ENCODE measurements at regions not wholly inside any gene's neighbourhood (a gene's known extent, or its start where the extent isn't known, plus 50 kb on each side); places are given as distances from the start of the nearest gene placed in this dataset.

GRCh38 chr2:242029422-242030225 is 160.1 kb downstream of the RTP5 start:
- H3K27me3 ChIP-seq (ENCODE audit: insufficient read depth, low read length, poor library complexity): no peaks in the 10 kb centered on the region
- no peaks in the 10 kb centered on the region for H3K36me3 ChIP-seq (ENCODE audit: control insufficient read depth, insufficient read depth, low read length)
- no peak overlapping the region for H3K56ac ChIP-seq (ENCODE audit: low read length)
- no peak overlapping the region for H3K4me2 ChIP-seq (ENCODE audit: low read length)
- H3K4me1 ChIP-seq (ENCODE audit: control insufficient read depth, low read depth, low read length): no peaks in the 10 kb centered on the region
- H3K27ac ChIP-seq (ENCODE audit: low read depth, low read length): no peak overlapping the region
- no peak overlapping the region for H3K4me3 ChIP-seq (ENCODE audit: low read length)
- no peaks in the 10 kb centered on the region for H3K79me1 ChIP-seq (ENCODE audit: low read length)
- WGBS (ENCODE audit: extremely low coverage, insufficient coverage, low lambda C conversion rate): no CpG with 5 or more reads among the region's 21 CpGs
- H2AK5ac ChIP-seq (ENCODE audit: low read length): no peak overlapping the region
- no peak overlapping the region for H4K8ac ChIP-seq (ENCODE audit: low read depth, low read length)
- H3K4ac ChIP-seq (ENCODE audit: low read depth, low read length): no peak overlapping the region
- H2BK5ac ChIP-seq (ENCODE audit: low read length): no peak overlapping the region
- no peak for DNase-seq
- no peak overlapping the region for H4K5ac ChIP-seq (ENCODE audit: low read length)
- no peaks in the 10 kb centered on the region for H3K79me2 ChIP-seq (ENCODE audit: control insufficient read depth, insufficient read depth, low read length)
- no peak overlapping the region for H2BK120ac ChIP-seq (ENCODE audit: low read depth, low read length)
- no peak overlapping the region for H3K23ac ChIP-seq (ENCODE audit: low read length)
- no peak overlapping the region for H2BK15ac ChIP-seq (replicated peaks; ENCODE audit: low read depth)
- no peak overlapping the region for H3K9ac ChIP-seq (ENCODE audit: low read length)
- no peak overlapping the region for H3K18ac ChIP-seq (ENCODE audit: low read length)

GRCh38 chr2:242030226-242030575 is 160.7 kb downstream of the RTP5 start:
- H2BK120ac ChIP-seq (ENCODE audit: low read depth, low read length): no peak overlapping the region
- no peak overlapping the region for H3K23ac ChIP-seq (ENCODE audit: low read length)
- no peak overlapping the region for H3K4me3 ChIP-seq (ENCODE audit: low read length)
- H4K8ac ChIP-seq (ENCODE audit: low read depth, low read length): no peak overlapping the region
- H3K4me2 ChIP-seq (ENCODE audit: low read length): no peak overlapping the region
- H3K36me3 ChIP-seq (ENCODE audit: control insufficient read depth, insufficient read depth, low read length): no peaks in the 10 kb centered on the region
- no peak overlapping the region for H3K18ac ChIP-seq (ENCODE audit: low read length)
- H3K56ac ChIP-seq (ENCODE audit: low read length): no peak overlapping the region
- H3K27ac ChIP-seq (ENCODE audit: low read depth, low read length): no peak overlapping the region
- no peaks in the 10 kb centered on the region for H3K79me2 ChIP-seq (ENCODE audit: control insufficient read depth, insufficient read depth, low read length)
- no peak overlapping the region for H3K9ac ChIP-seq (ENCODE audit: low read length)
- H2AK5ac ChIP-seq (ENCODE audit: low read length): no peak overlapping the region
- no peak overlapping the region for H3K4ac ChIP-seq (ENCODE audit: low read depth, low read length)
- no CpG with 5 or more reads among the region's 9 CpGs for WGBS (ENCODE audit: extremely low coverage, insufficient coverage, low lambda C conversion rate)
- H2BK15ac ChIP-seq (replicated peaks; ENCODE audit: low read depth): no peak overlapping the region
- no peak overlapping the region for H2BK5ac ChIP-seq (ENCODE audit: low read length)
- no peak overlapping the region for H4K5ac ChIP-seq (ENCODE audit: low read length)
- no peaks in the 10 kb centered on the region for H3K79me1 ChIP-seq (ENCODE audit: low read length)
- H3K4me1 ChIP-seq (ENCODE audit: control insufficient read depth, low read depth, low read length): no peaks in the 10 kb centered on the region
- no peak for DNase-seq
- H3K27me3 ChIP-seq (ENCODE audit: insufficient read depth, low read length, poor library complexity): no peaks in the 10 kb centered on the region

GRCh38 chr2:242030858-242031257 is 161.3 kb downstream of the RTP5 start:
- Histone ChIP-seq H3K79me1 (ENCODE audit: low read length) (no peaks in the 10 kb centered on the region), H3K4me3 (ENCODE audit: low read length) (no peak overlapping the region), H2BK15ac (replicated peaks; ENCODE audit: low read depth) (no peak overlapping the region), H4K8ac (ENCODE audit: low read depth, low read length) (no peak overlapping the region), H3K4ac (ENCODE audit: low read depth, low read length) (no peak overlapping the region), H3K27ac (ENCODE audit: low read depth, low read length) (no peak overlapping the region), H3K18ac (ENCODE audit: low read length) (no peak overlapping the region), H2BK120ac (ENCODE audit: low read depth, low read length) (no peak overlapping the region), H3K9ac (ENCODE audit: low read length) (no peak overlapping the region), H3K56ac (ENCODE audit: low read length) (no peak overlapping the region), H3K36me3 (ENCODE audit: control insufficient read depth, insufficient read depth, low read length) (no peaks in the 10 kb centered on the region), H3K4me2 (ENCODE audit: low read length) (no peak overlapping the region), H4K5ac (ENCODE audit: low read length) (no peak overlapping the region), H2AK5ac (ENCODE audit: low read length) (no peak overlapping the region), H3K27me3 (ENCODE audit: insufficient read depth, low read length, poor library complexity) (no peaks in the 10 kb centered on the region), H3K79me2 (ENCODE audit: control insufficient read depth, insufficient read depth, low read length) (no peaks in the 10 kb centered on the region), H3K23ac (ENCODE audit: low read length) (no peak overlapping the region), H3K4me1 (ENCODE audit: control insufficient read depth, low read depth, low read length) (no peaks in the 10 kb centered on the region), H2BK5ac (ENCODE audit: low read length) (no peak overlapping the region)
- WGBS (ENCODE audit: extremely low coverage, insufficient coverage, low lambda C conversion rate): no CpG with 5 or more reads among the region's 12 CpGs
- DNase-seq: no peak

GRCh38 chr2:242031481-242032019 is 162.0 kb downstream of the RTP5 start:
- H3K4me2 ChIP-seq (ENCODE audit: low read length): no peak overlapping the region
- H3K23ac ChIP-seq (ENCODE audit: low read length): no peak overlapping the region
- no peak overlapping the region for H3K4me3 ChIP-seq (ENCODE audit: low read length)
- no peak for DNase-seq
- H2BK5ac ChIP-seq (ENCODE audit: low read length): no peak overlapping the region
- H2AK5ac ChIP-seq (ENCODE audit: low read length): no peak overlapping the region
- H3K4ac ChIP-seq (ENCODE audit: low read depth, low read length): no peak overlapping the region
- no peak overlapping the region for H3K56ac ChIP-seq (ENCODE audit: low read length)
- H3K18ac ChIP-seq (ENCODE audit: low read length): no peak overlapping the region
- H3K27me3 ChIP-seq (ENCODE audit: insufficient read depth, low read length, poor library complexity): no peaks in the 10 kb centered on the region
- H3K36me3 ChIP-seq (ENCODE audit: control insufficient read depth, insufficient read depth, low read length): no peaks in the 10 kb centered on the region
- H2BK120ac ChIP-seq (ENCODE audit: low read depth, low read length): no peak overlapping the region
- H3K79me1 ChIP-seq (ENCODE audit: low read length): no peaks in the 10 kb centered on the region
- no peaks in the 10 kb centered on the region for H3K79me2 ChIP-seq (ENCODE audit: control insufficient read depth, insufficient read depth, low read length)
- no peak overlapping the region for H4K8ac ChIP-seq (ENCODE audit: low read depth, low read length)
- H4K5ac ChIP-seq (ENCODE audit: low read length): no peak overlapping the region
- no peak overlapping the region for H3K9ac ChIP-seq (ENCODE audit: low read length)
- no peak overlapping the region for H2BK15ac ChIP-seq (replicated peaks; ENCODE audit: low read depth)
- no peaks in the 10 kb centered on the region for H3K4me1 ChIP-seq (ENCODE audit: control insufficient read depth, low read depth, low read length)
- H3K27ac ChIP-seq (ENCODE audit: low read depth, low read length): no peak overlapping the region
- WGBS (ENCODE audit: extremely low coverage, insufficient coverage, low lambda C conversion rate): no CpG with 5 or more reads among the region's 20 CpGs

GRCh38 chr2:242032780-242033656 is 163.5 kb downstream of the RTP5 start:
- H2BK5ac ChIP-seq (ENCODE audit: low read length): no peak overlapping the region
- no peak overlapping the region for H4K5ac ChIP-seq (ENCODE audit: low read length)
- H3K4me2 ChIP-seq (ENCODE audit: low read length): no peak overlapping the region
- no peak for DNase-seq
- H3K9ac ChIP-seq (ENCODE audit: low read length): no peak overlapping the region
- H3K27me3 ChIP-seq (ENCODE audit: insufficient read depth, low read length, poor library complexity): no peaks in the 10 kb centered on the region
- no peak overlapping the region for H2BK120ac ChIP-seq (ENCODE audit: low read depth, low read length)
- H4K8ac ChIP-seq (ENCODE audit: low read depth, low read length): no peak overlapping the region
- no CpG with 5 or more reads among the region's 20 CpGs for WGBS (ENCODE audit: extremely low coverage, insufficient coverage, low lambda C conversion rate)
- H2BK15ac ChIP-seq (replicated peaks; ENCODE audit: low read depth): no peak overlapping the region
- H3K36me3 ChIP-seq (ENCODE audit: control insufficient read depth, insufficient read depth, low read length): no peaks in the 10 kb centered on the region
- H3K18ac ChIP-seq (ENCODE audit: low read length): no peak overlapping the region
- H3K79me1 ChIP-seq (ENCODE audit: low read length): no peaks in the 10 kb centered on the region
- H3K23ac ChIP-seq (ENCODE audit: low read length): no peak overlapping the region
- no peaks in the 10 kb centered on the region for H3K4me1 ChIP-seq (ENCODE audit: control insufficient read depth, low read depth, low read length)
- H2AK5ac ChIP-seq (ENCODE audit: low read length): no peak overlapping the region
- no peak overlapping the region for H3K27ac ChIP-seq (ENCODE audit: low read depth, low read length)
- peak overlapping the region; percentile 7 for H3K56ac ChIP-seq (ENCODE audit: low read length)
- H3K79me2 ChIP-seq (ENCODE audit: control insufficient read depth, insufficient read depth, low read length): no peaks in the 10 kb centered on the region
- H3K4ac ChIP-seq (ENCODE audit: low read depth, low read length): no peak overlapping the region
- H3K4me3 ChIP-seq (ENCODE audit: low read length): no peak overlapping the region

Measured in mesendoderm (in vitro differentiated cells).